B cell (primary cell): ENCODE measurements at regions not wholly inside any gene's neighbourhood (a gene's known extent, or its start where the extent isn't known, plus 50 kb on each side); places are given as distances from the start of the nearest gene placed in this dataset.

Experiments used
- ATAC-seq: fragments of 200-7000 bp; cut with Tn5 transposase; one replicate; pipeline ENCODE4 v1.10.0; 2021; ENCODE audit warnings: low read depth, mild to moderate bottlenecking, moderate number of reproducible peaks, moderate library complexity
- CTCF ChIA-PET: fragments of 350-600 bp; sonication (Branson Sonifier 250); formaldehyde crosslinking; loops from one replicate; lab custom pipeline; 2021; ENCODE audit warnings: antibody characterized with exemption, inconsistent platforms; lab: Charles Lee
- POLR2A ChIA-PET: fragments of 350-600 bp; sonication (Branson Sonifier 250); formaldehyde crosslinking; loops from one replicate; lab custom pipeline; 2021; ENCODE audit warnings: antibody characterized with exemption; lab: Charles Lee
- DNase-seq: peaks from one replicate; pipeline ENCODE4 v3.0.0; 2013
- H2AFZ ChIP-seq: 2 replicates; pipeline ENCODE4 v1.6.1; 2012; ENCODE audit warnings: mild to moderate bottlenecking, low read depth, low read length; ENCODE audit not compliant: insufficient read depth, poor library complexity, severe bottlenecking
- H3K27ac ChIP-seq, 2 donors: 1 replicate in 1 of 2; 2 replicates in 1 of 2; pipeline ENCODE4 v1.5.1; 2012 to 2013; ENCODE audit warnings: low read length in 2 of 2, mild to moderate bottlenecking in 2 of 2, moderate library complexity in 1 of 2
- H3K27me3 ChIP-seq, 4 experiments: fragments of 200-600 bp in 1 of 4; sonication (generic) in 1 of 4; replicated peaks in 1 of 4; 1 replicate in 2 of 4; 2 replicates in 2 of 4; pipeline versions ENCODE4 v1.6.1 to v1.7.0; 2013 to 2016; ENCODE audit warnings: low read length in 3 of 4, mild to moderate bottlenecking in 2 of 4, mixed read lengths in 1 of 4, moderate library complexity in 1 of 4; ENCODE audit not compliant: insufficient read depth in 4 of 4, control insufficient read depth in 3 of 4; ENCODE audit errors: control extremely low read depth in 1 of 4
- H3K36me3 ChIP-seq, 2 experiments: replicated peaks in 1 of 2; 1 replicate in 1 of 2; 2 replicates in 1 of 2; pipeline versions ENCODE4 v1.6.1 to v1.7.1; 2013; ENCODE audit warnings: low read length in 1 of 2; ENCODE audit not compliant: insufficient read depth in 2 of 2, control insufficient read depth in 1 of 2; ENCODE audit errors: control extremely low read depth in 1 of 2, extremely low read depth in 1 of 2
- H3K4me1 ChIP-seq, 2 donors: fragments of 200-600 bp in 1 of 2; sonication (generic) in 1 of 2; 1 replicate in 1 of 2; 2 replicates in 1 of 2; pipeline versions ENCODE4 v1.5.1 to v1.6.1; 2013 to 2017; ENCODE audit warnings: low read length in 2 of 2; ENCODE audit not compliant: control insufficient read depth in 2 of 2, insufficient read depth in 2 of 2
- H3K4me2 ChIP-seq: replicated peaks from 2 replicates; pipeline ENCODE3; 2012; ENCODE audit warnings: mild to moderate bottlenecking, low read depth, low read length; ENCODE audit not compliant: poor library complexity, severe bottlenecking
- H3K4me3 ChIP-seq, 5 experiments: fragments of 200-600 bp in 1 of 5; sonication (generic) in 1 of 5; 1 replicate in 3 of 5; 2 replicates in 2 of 5; pipeline versions ENCODE4 v1.5.1 to v1.7.0; 2011 to 2016; ENCODE audit warnings: low read length in 4 of 5, mild to moderate bottlenecking in 4 of 5, low read depth in 2 of 5, control low read depth in 1 of 5, moderate library complexity in 1 of 5; ENCODE audit not compliant: insufficient read depth in 1 of 5; ENCODE audit errors: control extremely low read depth in 1 of 5, extremely low read depth in 1 of 5
- H3K79me2 ChIP-seq: fragments of 200-600 bp; sonication (generic); one replicate; pipeline ENCODE4 v1.6.0; 2016; ENCODE audit warnings: low read length; ENCODE audit not compliant: control insufficient read depth, insufficient read depth
- H3K9ac ChIP-seq: fragments of 200-600 bp; sonication (generic); 2 replicates; pipeline ENCODE4 v1.6.1; 2017; ENCODE audit warnings: mild to moderate bottlenecking, low read length, moderate library complexity
- H3K9me3 ChIP-seq, 3 donors: one replicate each; pipeline versions ENCODE4 v1.6.1 to v1.7.1; 2013; ENCODE audit warnings: low read length in 2 of 3; ENCODE audit not compliant: control insufficient read depth in 2 of 3, insufficient read depth in 1 of 3; ENCODE audit errors: control extremely low read depth in 1 of 3
- H4K20me1 ChIP-seq: 2 replicates; pipeline ENCODE4 v1.6.0; 2012; ENCODE audit warnings: mild to moderate bottlenecking, low read length; ENCODE audit not compliant: insufficient read depth, control insufficient read depth, poor library complexity, severe bottlenecking
- H3K27ac Mint-ChIP-seq: one replicate; pipeline ENCODE4 v1.8.0; 2021; ENCODE audit warnings: mixed read lengths
- H3K27me3 Mint-ChIP-seq: one replicate; pipeline ENCODE4 v1.8.0; 2021; ENCODE audit warnings: mixed read lengths
- H3K4me1 Mint-ChIP-seq: one replicate; pipeline ENCODE4 v1.8.0; 2021; ENCODE audit warnings: mixed read lengths
- H3K4me3 Mint-ChIP-seq: one replicate; pipeline ENCODE4 v1.8.0; 2021; ENCODE audit warnings: mixed read lengths
- H3K9me3 Mint-ChIP-seq: one replicate; pipeline ENCODE4 v1.8.0; 2022; ENCODE audit warnings: mixed read lengths; ENCODE audit not compliant: insufficient read depth
- EZH2 ChIP-seq: IDR thresholded peaks from 2 replicates; pipeline ENCODE4 v1.6.1; 2012; ENCODE audit warnings: borderline replicate concordance, low read depth, mild to moderate bottlenecking, moderate library complexity, low read length; ENCODE audit not compliant: insufficient read depth, poor library complexity, severe bottlenecking
- WGBS: methylation state at CpG from one replicate; pipeline ENCODE4 v1.1.5; 2013; ENCODE audit warnings: missing lambda C conversion rate; ENCODE audit not compliant: insufficient coverage; 5-methylcytosine and 5-hydroxymethylcytosine counted together
- intact Hi-C: fragments of 100-400 bp; cut with micrococcal nuclease; formaldehyde crosslinking; loops from one replicate; pipeline ENCODE4 v1.10.0; 2022
- TF ChIP-seq, protein P1 (sequence below): fragments of 200-600 bp; IDR thresholded peaks from one replicate; pipeline ENCODE4 v1.8.0; 2022; ENCODE audit warnings: antibody characterized with exemption, mild to moderate bottlenecking

DNA sequence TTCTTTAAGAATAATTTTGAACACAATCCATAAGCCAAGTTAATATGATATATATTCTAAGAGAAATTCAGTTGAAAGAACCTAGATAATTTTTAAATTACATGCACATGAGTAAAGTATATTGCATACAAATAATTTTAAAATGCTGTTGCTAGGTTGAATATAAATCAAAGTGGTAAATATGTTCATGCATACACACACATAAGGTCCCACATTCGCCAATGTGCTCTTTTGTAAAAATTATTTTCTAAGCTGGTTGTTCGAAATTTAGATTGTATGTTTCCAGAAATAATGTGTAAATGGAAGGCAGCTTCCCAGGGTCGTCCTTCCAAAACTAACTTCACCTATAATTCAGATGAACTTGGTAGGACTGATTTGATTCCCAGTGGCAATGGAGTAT lies 173.7 kb upstream of the CCDC196 start:
- DNase-seq (no peak), ATAC-seq (no peak)
- Mint-ChIP-seq H3K4me1 (no peaks in the 10 kb centered on the region), H3K27me3 (no peaks in the 10 kb centered on the region), H3K27ac (no peak overlapping the region), H3K9me3 (peaks cover 8% of the 10 kb centered on the region), H3K4me3 (no peak overlapping the region)
- intact Hi-C loops = no loop called here
- H3K36me3 ChIP-seq = no peaks in the 10 kb centered on the region
- ChIA-PET POLR2A (interaction anchor here (0.6 kb wide), 1 partner anchor 669 kb away, joined by 10 read pairs; no protein-coding TSS in a partner anchor), CTCF (no interaction called here)
- H4K20me1 ChIP-seq = no peaks in the 10 kb centered on the region
- H3K4me3 ChIP-seq = no peak overlapping the region
- peaks cover 0 to 24% (median 4%) of the 10 kb centered on the region in 3 donors for H3K9me3 ChIP-seq
- H3K27me3 ChIP-seq = peaks cover 0 to 5% (median 0%) of the 10 kb centered on the region in 4 experiments
- no peak overlapping the region for H3K4me2 ChIP-seq
- WGBS = no CpG with 5 or more reads among the region's 3 CpGs
- TF ChIP-seq EZH2 = no peak
- TF ChIP-seq, protein P1, sequence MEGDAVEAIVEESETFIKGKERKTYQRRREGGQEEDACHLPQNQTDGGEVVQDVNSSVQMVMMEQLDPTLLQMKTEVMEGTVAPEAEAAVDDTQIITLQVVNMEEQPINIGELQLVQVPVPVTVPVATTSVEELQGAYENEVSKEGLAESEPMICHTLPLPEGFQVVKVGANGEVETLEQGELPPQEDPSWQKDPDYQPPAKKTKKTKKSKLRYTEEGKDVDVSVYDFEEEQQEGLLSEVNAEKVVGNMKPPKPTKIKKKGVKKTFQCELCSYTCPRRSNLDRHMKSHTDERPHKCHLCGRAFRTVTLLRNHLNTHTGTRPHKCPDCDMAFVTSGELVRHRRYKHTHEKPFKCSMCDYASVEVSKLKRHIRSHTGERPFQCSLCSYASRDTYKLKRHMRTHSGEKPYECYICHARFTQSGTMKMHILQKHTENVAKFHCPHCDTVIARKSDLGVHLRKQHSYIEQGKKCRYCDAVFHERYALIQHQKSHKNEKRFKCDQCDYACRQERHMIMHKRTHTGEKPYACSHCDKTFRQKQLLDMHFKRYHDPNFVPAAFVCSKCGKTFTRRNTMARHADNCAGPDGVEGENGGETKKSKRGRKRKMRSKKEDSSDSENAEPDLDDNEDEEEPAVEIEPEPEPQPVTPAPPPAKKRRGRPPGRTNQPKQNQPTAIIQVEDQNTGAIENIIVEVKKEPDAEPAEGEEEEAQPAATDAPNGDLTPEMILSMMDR = no peak
- H2AFZ ChIP-seq = no peak overlapping the region
- no peaks in the 10 kb centered on the region for H3K4me1 ChIP-seq
- H3K9ac ChIP-seq = no peak overlapping the region
- no peaks in the 10 kb centered on the region for H3K79me2 ChIP-seq
- H3K27ac ChIP-seq = no peak overlapping the region

DNA sequence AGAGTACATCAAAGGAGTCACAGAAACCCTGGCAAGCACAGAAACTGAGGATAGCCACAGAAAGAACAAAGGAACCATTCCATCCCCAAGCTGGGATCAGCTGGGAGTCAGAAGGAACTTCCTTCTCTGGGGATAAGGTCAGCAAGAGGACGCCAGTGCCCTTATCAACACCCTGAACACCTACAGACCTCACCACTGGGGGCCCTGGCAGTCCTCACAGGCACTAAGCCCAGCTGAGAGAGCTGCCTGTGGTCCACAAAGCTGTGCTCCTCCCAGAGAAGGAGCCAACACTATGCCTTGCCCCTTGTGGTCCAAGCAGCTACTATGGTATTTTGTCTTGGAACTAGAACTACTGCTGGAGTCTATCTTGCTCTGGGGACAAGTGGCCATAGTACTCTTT lies 171.1 kb upstream of the CCDC196 start:
- TF ChIP-seq, protein P1 = no peak
- Histone ChIP-seq H3K36me3 (no peaks in the 10 kb centered on the region), H2AFZ (no peak overlapping the region), H3K9me3 (peaks cover 0 to 20% (median 10%) of the 10 kb centered on the region in 3 donors), H3K4me1 (no peaks in the 10 kb centered on the region), H3K4me3 (no peak overlapping the region), H3K27ac (no peak overlapping the region), H3K9ac (no peak overlapping the region), H4K20me1 (no peaks in the 10 kb centered on the region), H3K27me3 (peaks cover 0 to 5% (median 0%) of the 10 kb centered on the region in 4 experiments), H3K79me2 (no peaks in the 10 kb centered on the region), H3K4me2 (no peak overlapping the region)
- ATAC-seq (no peak), DNase-seq (no peak)
- CTCF ChIA-PET = no interaction called here
- peaks cover 13% of the 10 kb centered on the region for H3K9me3 Mint-ChIP-seq
- H3K27ac Mint-ChIP-seq = no peak overlapping the region
- intact Hi-C loops = no loop called here
- 75% methylated on average over 1 of the region's 1 CpG for WGBS
- no peak overlapping the region for H3K4me3 Mint-ChIP-seq
- POLR2A ChIA-PET = no interaction called here
- H3K27me3 Mint-ChIP-seq = no peaks in the 10 kb centered on the region
- H3K4me1 Mint-ChIP-seq = no peaks in the 10 kb centered on the region
